Esophagus muscularis mucosa (tissue), 4 donors: ENCODE measurements at regions not wholly inside any gene's neighbourhood (a gene's known extent, or its start where the extent isn't known, plus 50 kb on each side); places are given as distances from the start of the nearest gene placed in this dataset.

ENCODE experiments used
- DNase-seq: peaks from one replicate; pipeline ENCODE4 v3.0.0-alpha.2; 2017; ENCODE audit errors: extremely low spot score
- H3K27ac ChIP-seq, 4 donors: fragments of 200-600 bp; sonication (generic); replicated peaks in 1 of 4; 1 replicate in 3 of 4; 2 replicates in 1 of 4; pipeline ENCODE4 v1.5.1; 2016 to 2019; ENCODE audit warnings: mild to moderate bottlenecking in 1 of 4
- H3K27me3 ChIP-seq, 4 donors: fragments of 200-600 bp; sonication (generic); one replicate each; pipeline versions ENCODE4 v1.5.1 to v1.6.0; 2016 to 2019
- H3K36me3 ChIP-seq, 4 donors: fragments of 200-600 bp; sonication (generic); one replicate each; pipeline ENCODE4 v1.5.1; 2016 to 2019
- H3K4me1 ChIP-seq, 4 donors: fragments of 200-600 bp; sonication (generic); one replicate each; pipeline ENCODE4 v1.5.1; 2016 to 2019
- H3K4me3 ChIP-seq, 4 donors: fragments of 200-600 bp; sonication (generic); 1 replicate in 2 of 4; 2 replicates in 2 of 4; pipeline ENCODE4 v1.5.1; 2016 to 2019; ENCODE audit warnings: mild to moderate bottlenecking in 4 of 4, moderate library complexity in 1 of 4
- H3K9me3 ChIP-seq, 4 donors: fragments of 200-600 bp; sonication (generic); 1 replicate in 3 of 4; 2 replicates in 1 of 4; pipeline ENCODE4 v1.5.1; 2016 to 2019
- CTCF ChIP-seq, 3 experiments: fragments of 200-600 bp in 2 of 3; fragments of 450-650 bp in 1 of 3; sonication (generic) in 2 of 3; IDR thresholded peaks; one replicate each; pipeline ENCODE4 v1.5.1; 2017 to 2019; ENCODE audit warnings: antibody characterized with exemption in 3 of 3, mild to moderate bottlenecking in 2 of 3, moderate library complexity in 1 of 3
- EP300 ChIP-seq: sonication (generic); formaldehyde crosslinking; IDR thresholded peaks from one replicate; pipeline ENCODE4 v1.6.1; 2017; ENCODE audit warnings: antibody characterized with exemption
- POLR2A ChIP-seq: fragments of 450-650 bp; IDR thresholded peaks from one replicate; pipeline ENCODE4 v1.6.1; 2017; ENCODE audit warnings: antibody characterized with exemption, moderate library complexity, mild to moderate bottlenecking, low read depth
- POLR2AphosphoS5 ChIP-seq, 2 donors: sonication (generic); formaldehyde crosslinking; IDR thresholded peaks; one replicate each; pipeline ENCODE4 v1.6.1; 2017; ENCODE audit warnings: antibody characterized with exemption in 2 of 2
- WGBS: methylation state at CpG from one replicate; pipeline ENCODE4 v1.1.5; 2018; 5-methylcytosine and 5-hydroxymethylcytosine counted together
- intact Hi-C: fragments of 100-400 bp; cut with DNase I; formaldehyde crosslinking; loops from one replicate; pipeline ENCODE4 v1.15.1; 2023

GRCh38 chr2:21412944-21413443, 289.2 kb downstream of the TDRD15 start:
- WGBS = 52% methylated on average over 4 of the region's 4 CpGs
- Histone ChIP-seq H3K27me3 (no peaks in the 10 kb centered on the region), H3K4me1 (no peaks in the 10 kb centered on the region), H3K4me3 (no peak overlapping the region), H3K9me3 (no peaks in the 10 kb centered on the region), H3K27ac (no peak overlapping the region), H3K36me3 (no peaks in the 10 kb centered on the region)
- intact Hi-C loops = no loop called here
- DNase-seq = peak; percentile 90
- TF ChIP-seq POLR2AphosphoS5 (IDR thresholded peaks at IDR 0.05) = no peak
- TF ChIP-seq POLR2A = no peak
- no peak for TF ChIP-seq EP300
- no peak for TF ChIP-seq CTCF (IDR thresholded peaks at IDR 0.05)

- TF ChIP-seq EP300 (no peak), POLR2A (no peak), POLR2AphosphoS5 (IDR thresholded peaks at IDR 0.05) (no peak), CTCF (IDR thresholded peaks at IDR 0.05) (no peak)
- no peak overlapping the region for H3K27ac ChIP-seq
Observed at GRCh38 chr2:21415234-21415633, 291.5 kb downstream of the TDRD15 start.

GRCh38 chr2:21416226-21416625, 292.5 kb downstream of the TDRD15 start:
- Histone ChIP-seq H3K36me3 (no peaks in the 10 kb centered on the region), H3K9me3 (no peaks in the 10 kb centered on the region), H3K4me1 (no peaks in the 10 kb centered on the region), H3K27ac (no peak overlapping the region), H3K27me3 (no peaks in the 10 kb centered on the region), H3K4me3 (no peak overlapping the region)
- no peak for TF ChIP-seq EP300
- no peak for TF ChIP-seq POLR2A
- TF ChIP-seq POLR2AphosphoS5 (IDR thresholded peaks at IDR 0.05) = no peak
- no peak for TF ChIP-seq CTCF (IDR thresholded peaks at IDR 0.05)
- DNase-seq = no peak
- intact Hi-C loops = no loop called here

More at GRCh38 chr2:21415234-21415633, 291.5 kb downstream of the TDRD15 start:
- no peaks in the 10 kb centered on the region for H3K4me1 ChIP-seq
- no peaks in the 10 kb centered on the region for H3K9me3 ChIP-seq
- no peaks in the 10 kb centered on the region for H3K27me3 ChIP-seq
- WGBS = 57% methylated on average over 3 of the region's 3 CpGs
- DNase-seq = no peak
- H3K36me3 ChIP-seq = no peaks in the 10 kb centered on the region
- no peak overlapping the region for H3K4me3 ChIP-seq
- intact Hi-C loops = no loop called here

- Histone ChIP-seq H3K36me3 (no peaks in the 10 kb centered on the region), H3K9me3 (no peaks in the 10 kb centered on the region), H3K4me1 (no peaks in the 10 kb centered on the region), H3K4me3 (no peak overlapping the region), H3K27me3 (no peaks in the 10 kb centered on the region), H3K27ac (no peak overlapping the region)
- no peak for DNase-seq
- intact Hi-C loops = no loop called here
- TF ChIP-seq EP300 (no peak), POLR2A (no peak), POLR2AphosphoS5 (IDR thresholded peaks at IDR 0.05) (no peak), CTCF (IDR thresholded peaks at IDR 0.05) (no peak)
- WGBS = 62% methylated on average over 4 of the region's 4 CpGs
Observed at GRCh38 chr2:21418456-21418855, 294.7 kb downstream of the TDRD15 start.
